IMR-90 (cell line): ENCODE measurements at regions not wholly inside any gene's neighbourhood (a gene's known extent, or its start where the extent isn't known, plus 50 kb on each side); places are given as distances from the start of the nearest gene placed in this dataset.

ENCODE experiments used
- MAZ ChIP-seq: IDR thresholded peaks from 2 replicates; pipeline ENCODE4 v1.6.1; 2012; ENCODE audit warnings: low read depth, mild to moderate bottlenecking, low read length, improper control_type of control experiment, moderate library complexity, borderline replicate concordance
- POLR2A ChIP-seq: IDR thresholded peaks from 2 replicates; pipeline ENCODE4 v1.6.1; 2012; ENCODE audit warnings: mild to moderate bottlenecking, low read depth, low read length
- TF ChIP-seq, protein P1 (sequence below): conservative IDR thresholded peaks from 2 replicates; pipeline ENCODE4 v1.5.1; 2012; ENCODE audit warnings: mild to moderate bottlenecking, low read depth, low read length, improper control_type of control experiment

DNA sequence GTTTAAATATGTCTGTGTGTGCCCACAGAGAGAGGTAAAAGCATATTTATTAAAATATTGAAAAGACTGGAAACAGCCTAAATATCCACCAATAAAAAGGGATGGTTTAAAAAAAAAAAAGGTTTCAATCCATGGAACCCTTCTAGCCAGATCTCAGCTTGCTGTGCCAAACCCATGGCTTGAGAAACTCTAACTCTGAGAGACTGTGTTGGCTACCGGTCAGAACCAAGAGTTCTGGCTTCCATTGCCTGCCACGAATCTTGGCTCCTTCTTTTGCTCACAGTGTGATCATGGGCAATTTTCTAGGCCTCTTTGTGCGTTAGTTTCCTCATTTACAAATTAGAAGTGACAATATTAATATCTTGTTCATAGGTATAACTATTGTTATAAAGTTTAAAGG is 201.3 kb upstream of the IRX3 start:
- TF ChIP-seq MAZ = no peak
- TF ChIP-seq POLR2A = no peak
- TF ChIP-seq, protein P1, sequence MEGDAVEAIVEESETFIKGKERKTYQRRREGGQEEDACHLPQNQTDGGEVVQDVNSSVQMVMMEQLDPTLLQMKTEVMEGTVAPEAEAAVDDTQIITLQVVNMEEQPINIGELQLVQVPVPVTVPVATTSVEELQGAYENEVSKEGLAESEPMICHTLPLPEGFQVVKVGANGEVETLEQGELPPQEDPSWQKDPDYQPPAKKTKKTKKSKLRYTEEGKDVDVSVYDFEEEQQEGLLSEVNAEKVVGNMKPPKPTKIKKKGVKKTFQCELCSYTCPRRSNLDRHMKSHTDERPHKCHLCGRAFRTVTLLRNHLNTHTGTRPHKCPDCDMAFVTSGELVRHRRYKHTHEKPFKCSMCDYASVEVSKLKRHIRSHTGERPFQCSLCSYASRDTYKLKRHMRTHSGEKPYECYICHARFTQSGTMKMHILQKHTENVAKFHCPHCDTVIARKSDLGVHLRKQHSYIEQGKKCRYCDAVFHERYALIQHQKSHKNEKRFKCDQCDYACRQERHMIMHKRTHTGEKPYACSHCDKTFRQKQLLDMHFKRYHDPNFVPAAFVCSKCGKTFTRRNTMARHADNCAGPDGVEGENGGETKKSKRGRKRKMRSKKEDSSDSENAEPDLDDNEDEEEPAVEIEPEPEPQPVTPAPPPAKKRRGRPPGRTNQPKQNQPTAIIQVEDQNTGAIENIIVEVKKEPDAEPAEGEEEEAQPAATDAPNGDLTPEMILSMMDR = no peak
